ENCODE measurements at regions not wholly inside any gene's neighbourhood (a gene's known extent, or its start where the extent isn't known, plus 50 kb on each side); places are given as distances from the start of the nearest gene placed in this dataset.

GRCh38 chr2:15049096-15049993 lies 416.8 kb downstream of the LRATD1 start:
- H3K9me3 Mint-ChIP-seq = no peaks in the 10 kb centered on the region
- H3K36me3 Mint-ChIP-seq = no peaks in the 10 kb centered on the region
- DNase-seq (ENCODE audit: low spot score in 2 of 2) (no peak), ATAC-seq (ENCODE audit: low read depth) (no peak)
- no peak overlapping the region for H3K4me3 Mint-ChIP-seq
- H3K27me3 Mint-ChIP-seq = peaks cover 3% of the 10 kb centered on the region
- no peak overlapping the region for H3K27ac Mint-ChIP-seq
- no peaks in the 10 kb centered on the region for H3K4me1 Mint-ChIP-seq

GRCh38 chr2:15050483-15050882 lies 418.0 kb downstream of the LRATD1 start:
- no peaks in the 10 kb centered on the region for H3K4me1 Mint-ChIP-seq
- H3K36me3 Mint-ChIP-seq = no peaks in the 10 kb centered on the region
- DNase-seq (ENCODE audit: low spot score in 2 of 2) = no peak
- peaks cover 9% of the 10 kb centered on the region for H3K27me3 Mint-ChIP-seq
- no peak overlapping the region for H3K27ac Mint-ChIP-seq
- H3K4me3 Mint-ChIP-seq = no peak overlapping the region
- ATAC-seq (ENCODE audit: low read depth) = no peak
- no peaks in the 10 kb centered on the region for H3K9me3 Mint-ChIP-seq

- H3K9me3 Mint-ChIP-seq = no peaks in the 10 kb centered on the region
- DNase-seq (ENCODE audit: low spot score in 2 of 2) = no peak
- H3K36me3 Mint-ChIP-seq = no peaks in the 10 kb centered on the region
- H3K4me3 Mint-ChIP-seq = no peak overlapping the region
- ATAC-seq (ENCODE audit: low read depth) = no peak
- H3K4me1 Mint-ChIP-seq = no peaks in the 10 kb centered on the region
- H3K27ac Mint-ChIP-seq = no peak overlapping the region
- H3K27me3 Mint-ChIP-seq = peaks cover 13% of the 10 kb centered on the region
Observed at GRCh38 chr2:15053542-15053941, 421.0 kb downstream of the LRATD1 start.

GRCh38 chr2:15058015-15058720 lies 425.7 kb downstream of the LRATD1 start:
- no peak overlapping the region for H3K27ac Mint-ChIP-seq
- no peaks in the 10 kb centered on the region for H3K4me1 Mint-ChIP-seq
- ATAC-seq (ENCODE audit: low read depth) (no peak), DNase-seq (ENCODE audit: low spot score in 2 of 2) (no peak)
- no peaks in the 10 kb centered on the region for H3K9me3 Mint-ChIP-seq
- no peaks in the 10 kb centered on the region for H3K36me3 Mint-ChIP-seq
- H3K27me3 Mint-ChIP-seq = peaks cover 16% of the 10 kb centered on the region
- no peak overlapping the region for H3K4me3 Mint-ChIP-seq

GRCh38 chr2:15058721-15059157 lies 426.2 kb downstream of the LRATD1 start:
- H3K4me3 Mint-ChIP-seq = no peak overlapping the region
- H3K4me1 Mint-ChIP-seq = no peaks in the 10 kb centered on the region
- no peak for ATAC-seq (ENCODE audit: low read depth)
- no peak overlapping the region for H3K27ac Mint-ChIP-seq
- no peaks in the 10 kb centered on the region for H3K36me3 Mint-ChIP-seq
- DNase-seq (ENCODE audit: low spot score in 2 of 2) = no peak
- H3K27me3 Mint-ChIP-seq = peaks cover 16% of the 10 kb centered on the region
- H3K9me3 Mint-ChIP-seq = no peaks in the 10 kb centered on the region

- Mint-ChIP-seq H3K27ac (no peak overlapping the region), H3K4me1 (no peaks in the 10 kb centered on the region), H3K9me3 (peaks cover 3% of the 10 kb centered on the region), H3K27me3 (peaks cover 13% of the 10 kb centered on the region), H3K4me3 (no peak overlapping the region), H3K36me3 (no peaks in the 10 kb centered on the region)
- ATAC-seq (ENCODE audit: low read depth) (no peak), DNase-seq (ENCODE audit: low spot score in 2 of 2) (no peak)
Observed at GRCh38 chr2:15059870-15060512, 427.5 kb downstream of the LRATD1 start.

GRCh38 chr2:15061268-15061667 lies 428.8 kb downstream of the LRATD1 start:
- H3K4me1 Mint-ChIP-seq = no peaks in the 10 kb centered on the region
- H3K9me3 Mint-ChIP-seq = peaks cover 8% of the 10 kb centered on the region
- H3K27me3 Mint-ChIP-seq = peaks cover 9% of the 10 kb centered on the region
- ATAC-seq (ENCODE audit: low read depth) = no peak
- no peak overlapping the region for H3K27ac Mint-ChIP-seq
- no peak for DNase-seq (ENCODE audit: low spot score in 2 of 2)
- H3K36me3 Mint-ChIP-seq = no peaks in the 10 kb centered on the region
- H3K4me3 Mint-ChIP-seq = no peak overlapping the region

GRCh38 chr2:15066138-15066537 lies 433.6 kb downstream of the LRATD1 start:
- DNase-seq (ENCODE audit: low spot score in 2 of 2) = no peak
- Mint-ChIP-seq H3K9me3 (peaks cover 8% of the 10 kb centered on the region), H3K4me1 (no peaks in the 10 kb centered on the region), H3K4me3 (no peak overlapping the region), H3K27ac (no peak overlapping the region), H3K27me3 (peaks cover 4% of the 10 kb centered on the region), H3K36me3 (no peaks in the 10 kb centered on the region)
- ATAC-seq (ENCODE audit: low read depth) = no peak

- DNase-seq (ENCODE audit: low spot score in 2 of 2) (no peak), ATAC-seq (ENCODE audit: low read depth) (no peak)
- H3K4me1 Mint-ChIP-seq = no peaks in the 10 kb centered on the region
- H3K27me3 Mint-ChIP-seq = peaks cover 2% of the 10 kb centered on the region
- no peak overlapping the region for H3K27ac Mint-ChIP-seq
- no peaks in the 10 kb centered on the region for H3K36me3 Mint-ChIP-seq
- no peak overlapping the region for H3K4me3 Mint-ChIP-seq
- H3K9me3 Mint-ChIP-seq = peaks cover 5% of the 10 kb centered on the region
Observed at GRCh38 chr2:15069149-15069548, 436.6 kb downstream of the LRATD1 start.

GRCh38 chr2:15072836-15073235 lies 440.3 kb downstream of the LRATD1 start:
- no peaks in the 10 kb centered on the region for H3K4me1 Mint-ChIP-seq
- H3K9me3 Mint-ChIP-seq = no peaks in the 10 kb centered on the region
- ATAC-seq (ENCODE audit: low read depth) = no peak
- H3K27ac Mint-ChIP-seq = no peak overlapping the region
- no peak for DNase-seq (ENCODE audit: low spot score in 2 of 2)
- H3K36me3 Mint-ChIP-seq = no peaks in the 10 kb centered on the region
- H3K4me3 Mint-ChIP-seq = no peak overlapping the region
- peaks cover 2% of the 10 kb centered on the region for H3K27me3 Mint-ChIP-seq

GRCh38 chr2:15073664-15074063 lies 441.1 kb downstream of the LRATD1 start:
- Mint-ChIP-seq H3K27ac (no peak overlapping the region), H3K4me3 (no peak overlapping the region), H3K4me1 (no peaks in the 10 kb centered on the region), H3K36me3 (no peaks in the 10 kb centered on the region), H3K9me3 (no peaks in the 10 kb centered on the region), H3K27me3 (peaks cover 5% of the 10 kb centered on the region)
- DNase-seq (ENCODE audit: low spot score in 2 of 2) (no peak), ATAC-seq (ENCODE audit: low read depth) (no peak)

- DNase-seq (ENCODE audit: low spot score in 2 of 2) = no peak
- Mint-ChIP-seq H3K4me1 (no peaks in the 10 kb centered on the region), H3K27me3 (peaks cover 5% of the 10 kb centered on the region), H3K27ac (no peak overlapping the region), H3K9me3 (no peaks in the 10 kb centered on the region), H3K36me3 (no peaks in the 10 kb centered on the region), H3K4me3 (no peak overlapping the region)
- ATAC-seq (ENCODE audit: low read depth) = no peak
Observed at GRCh38 chr2:15074319-15074718, 441.8 kb downstream of the LRATD1 start.

GRCh38 chr2:15074751-15075700 lies 442.5 kb downstream of the LRATD1 start:
- H3K27ac Mint-ChIP-seq = no peak overlapping the region
- H3K27me3 Mint-ChIP-seq = peaks cover 6% of the 10 kb centered on the region
- no peaks in the 10 kb centered on the region for H3K4me1 Mint-ChIP-seq
- DNase-seq (ENCODE audit: low spot score in 2 of 2) (no peak), ATAC-seq (ENCODE audit: low read depth) (no peak)
- H3K4me3 Mint-ChIP-seq = no peak overlapping the region
- H3K9me3 Mint-ChIP-seq = no peaks in the 10 kb centered on the region
- no peaks in the 10 kb centered on the region for H3K36me3 Mint-ChIP-seq

All from memory B cell (primary cell).